Skin of body (tissue), 1 donor: ENCODE measurements at regions not wholly inside any gene's neighbourhood (a gene's known extent, or its start where the extent isn't known, plus 50 kb on each side); places are given as distances from the start of the nearest gene placed in this dataset.
"Not testable (repeated sequence)": the region's sequence is repeated elsewhere in the genome, so short reads cannot be mapped to it uniquely, and the experiment has no call there.

ENCODE experiments used
- DNase-seq: peaks from one replicate; lab custom pipeline; 2025; lab: John Stamatoyannopoulos, UW

DNA sequence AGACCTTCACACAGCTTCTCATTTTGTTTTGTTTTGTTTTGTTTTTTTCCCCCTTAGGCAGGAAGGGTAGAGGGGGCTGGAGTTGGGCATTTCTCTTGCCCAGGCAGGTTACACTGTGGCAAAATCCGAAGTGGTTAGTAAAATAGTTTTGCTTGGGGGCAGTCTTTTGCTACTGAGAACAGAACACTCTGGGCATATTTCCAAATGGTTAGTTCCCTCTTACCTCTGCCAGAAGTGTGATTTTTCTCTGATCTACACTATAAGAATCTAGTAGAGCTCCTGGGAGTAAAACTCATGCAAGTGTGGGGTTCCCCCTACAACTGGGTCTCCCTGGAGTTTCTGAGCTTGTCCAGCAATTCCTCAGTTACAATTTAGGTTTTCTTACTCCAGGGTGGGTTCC lies 61.7 kb downstream of the NPS start:
- DNase-seq = no peak

GRCh38 chr10:127614484-127615017 lies 65.4 kb downstream of the NPS start:
- no peak for DNase-seq

DNA sequence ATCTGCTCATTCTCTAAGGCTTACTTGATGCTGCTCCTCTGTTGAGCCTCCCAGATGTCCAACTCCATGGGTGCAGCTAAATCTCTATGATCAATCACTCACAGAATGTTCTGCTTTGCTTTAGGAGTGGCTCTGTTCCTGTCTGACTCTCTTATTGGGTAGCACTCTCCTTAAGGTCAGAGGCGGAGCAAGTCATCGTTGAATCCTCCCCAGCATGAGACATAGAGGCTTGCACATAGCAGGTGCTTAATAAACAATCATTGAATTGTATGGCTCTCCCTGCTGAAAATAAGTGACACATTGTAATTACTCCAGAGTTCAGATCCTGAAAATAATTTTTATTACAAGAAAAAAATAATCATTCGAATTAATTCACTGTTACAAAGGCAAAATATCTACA lies 69.7 kb downstream of the NPS start:
- DNase-seq = no peak

GRCh38 chr10:127619546-127620325 lies 70.6 kb downstream of the NPS start:
- peak; percentile 2 for DNase-seq

- DNase-seq = no peak
Measured at GRCh38 chr10:127635882-127636281, 86.8 kb downstream of the NPS start.

GRCh38 chr10:127648885-127649284 lies 88.1 kb upstream of the FOXI2 start:
- no peak for DNase-seq

GRCh38 chr10:127649642-127650041 lies 87.3 kb upstream of the FOXI2 start:
- DNase-seq = no peak

DNA sequence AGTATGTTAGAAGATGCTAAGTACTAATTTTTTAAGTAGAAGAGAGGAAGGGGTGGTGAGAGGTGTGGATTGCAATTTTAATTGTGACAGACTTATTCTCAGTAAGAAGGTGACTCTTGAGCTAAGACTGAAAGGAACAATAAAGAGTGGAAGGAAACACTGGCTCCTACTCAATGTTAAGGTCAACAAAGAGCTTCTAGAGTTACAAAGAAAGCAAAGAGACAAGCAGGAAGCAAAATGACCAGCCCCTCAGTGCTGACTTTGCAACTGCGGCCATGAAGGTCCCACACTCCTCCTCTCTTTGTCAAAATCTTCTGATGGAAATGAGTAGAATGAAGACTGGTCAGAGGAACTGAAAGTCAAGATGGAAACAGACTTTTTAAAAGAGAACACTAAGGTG lies 79.9 kb upstream of the FOXI2 start:
- no peak for DNase-seq

DNA sequence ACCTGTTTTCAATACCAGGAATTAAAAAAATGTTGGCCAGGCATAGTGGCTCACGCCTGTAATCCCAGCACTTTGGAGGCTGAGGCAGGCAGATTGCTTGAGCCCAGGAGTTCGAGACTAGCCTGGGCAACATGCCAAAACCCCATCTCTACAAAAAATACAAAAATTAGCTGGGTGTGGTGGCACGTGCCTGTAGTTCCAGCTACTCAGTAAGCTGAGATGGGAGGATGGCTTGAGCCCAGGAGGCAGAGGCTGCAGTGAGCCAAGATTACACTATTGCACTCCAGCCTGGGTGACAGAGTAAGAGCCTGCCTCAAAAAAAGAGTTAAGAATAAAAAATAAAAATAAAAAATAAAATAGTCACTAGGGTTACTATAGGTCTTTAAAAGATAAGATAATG lies 60.6 kb upstream of the FOXI2 start:
- DNase-seq = not testable (repeated sequence)

GRCh38 chr10:127678091-127678490 lies 58.9 kb upstream of the FOXI2 start:
- DNase-seq = no peak

DNA sequence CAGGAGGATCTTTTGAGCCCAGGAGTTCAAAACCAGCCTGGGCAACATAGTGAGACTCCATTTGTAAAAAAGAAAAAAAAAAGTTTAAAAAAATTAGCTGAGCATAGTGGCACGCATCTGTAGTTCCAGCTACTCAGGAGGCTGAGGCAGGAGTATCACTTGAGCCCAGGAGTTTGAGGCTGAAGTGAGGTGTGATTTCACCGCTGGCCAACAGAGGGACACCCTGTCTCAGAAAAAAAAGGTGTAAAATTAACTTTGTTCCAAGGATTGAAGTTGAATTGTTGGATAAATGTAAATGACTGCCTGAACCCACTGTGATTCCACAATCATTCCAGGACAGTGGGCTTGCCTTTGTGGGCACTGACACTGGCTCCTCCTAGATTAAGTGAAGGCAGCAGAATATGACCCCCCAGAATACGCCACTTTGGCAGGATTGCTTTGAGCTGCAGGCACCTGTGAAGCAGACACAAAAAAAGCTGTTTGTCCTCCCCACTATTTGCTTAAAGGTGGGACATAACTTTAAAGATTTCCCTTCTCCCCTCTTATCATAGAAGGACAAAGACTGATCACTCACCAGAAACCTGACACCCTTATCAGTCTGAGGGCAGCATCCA lies 57.2 kb upstream of the FOXI2 start:
- DNase-seq = no peak
